GM19438 (cell line): ENCODE measurements at regions not wholly inside any gene's neighbourhood (a gene's known extent, or its start where the extent isn't known, plus 50 kb on each side); places are given as distances from the start of the nearest gene placed in this dataset.
A peak's percentile ranks its signal among the peaks of the same experiment; 100 is the strongest.

Experiments used
- ATAC-seq: cut with Tn5 transposase; IDR thresholded peaks from one replicate; pipeline ENCODE4 v1.9.1; 2021; ENCODE audit warnings: low read depth; ENCODE audit not compliant: unreplicated experiment

DNA sequence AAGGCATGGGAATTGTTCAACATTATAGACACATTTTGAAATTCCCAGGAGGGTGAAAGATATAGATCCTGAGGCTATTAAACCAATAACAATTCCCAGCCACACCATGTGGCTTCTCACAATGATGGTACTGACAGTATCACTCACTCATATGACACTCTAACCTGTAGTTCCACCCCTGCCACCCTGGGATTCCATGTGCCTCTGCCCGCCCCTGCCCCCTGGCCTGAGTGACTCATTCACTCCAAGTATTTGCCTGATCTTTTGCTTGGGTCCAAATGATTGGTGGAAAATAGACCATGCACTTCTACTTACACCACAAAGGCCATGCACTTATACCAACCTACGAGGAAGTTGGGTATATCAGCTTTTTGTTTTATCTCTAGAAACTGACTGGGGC, 305.2 kb upstream of the DAB2 start:
- ATAC-seq: no peak

DNA sequence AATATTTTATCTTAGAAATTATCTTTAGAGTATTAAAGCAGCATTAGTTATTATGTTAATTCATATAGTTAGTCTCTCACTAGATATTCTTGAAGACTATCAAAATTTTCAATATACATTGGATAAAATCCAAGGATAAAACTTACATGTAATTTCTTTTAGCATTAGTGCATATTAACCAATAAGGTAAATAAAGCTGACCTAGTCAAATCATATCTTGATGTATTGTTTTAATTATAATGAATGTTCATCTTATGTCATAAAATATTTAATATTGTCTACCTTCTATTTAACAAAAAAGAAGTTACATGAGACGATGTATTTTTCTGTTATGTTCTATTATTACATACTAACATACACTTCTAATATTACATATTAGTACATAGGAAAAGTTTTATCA, 301.7 kb upstream of the DAB2 start:
- ATAC-seq: no peak

DNA sequence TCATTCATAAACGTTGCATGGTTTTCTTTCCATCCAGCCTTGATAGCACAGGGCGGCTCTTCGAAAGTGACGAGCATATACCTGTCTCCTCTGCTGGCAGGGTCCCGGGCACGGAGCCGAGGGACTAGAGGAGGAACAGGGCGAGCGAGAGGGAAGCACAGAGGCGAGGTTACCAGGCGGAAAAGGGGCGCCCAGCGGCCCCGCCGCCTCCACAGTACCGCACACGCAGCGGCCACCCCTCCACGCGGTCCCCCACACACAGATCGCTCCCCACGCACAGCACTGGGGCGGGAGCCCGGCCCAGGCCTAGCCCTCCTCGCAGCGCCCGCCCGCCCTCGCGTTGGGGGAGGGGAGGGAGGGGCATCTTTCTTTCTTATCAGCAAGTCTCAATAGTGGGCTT, 296.6 kb upstream of the DAB2 start:
- no peak for ATAC-seq

DNA sequence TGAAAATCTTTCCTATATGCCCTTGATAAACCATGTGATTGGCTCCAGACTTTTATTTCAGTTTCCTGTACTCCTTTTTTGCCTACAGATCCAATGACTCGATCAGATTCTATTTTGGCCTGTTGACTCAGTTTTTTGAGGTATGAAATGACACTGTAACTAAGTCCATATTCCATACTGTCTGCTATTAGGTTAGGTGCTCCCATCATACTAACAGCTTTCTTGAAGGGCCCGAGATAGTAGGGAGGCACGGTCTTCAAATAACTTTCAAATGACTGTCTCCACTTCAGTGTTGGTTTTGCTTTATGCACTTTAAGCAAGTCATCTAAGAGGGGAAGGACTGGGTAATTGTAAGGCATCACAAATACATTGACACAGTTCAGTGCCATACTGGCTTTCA, 295.4 kb upstream of the DAB2 start:
- ATAC-seq: no peak

DNA sequence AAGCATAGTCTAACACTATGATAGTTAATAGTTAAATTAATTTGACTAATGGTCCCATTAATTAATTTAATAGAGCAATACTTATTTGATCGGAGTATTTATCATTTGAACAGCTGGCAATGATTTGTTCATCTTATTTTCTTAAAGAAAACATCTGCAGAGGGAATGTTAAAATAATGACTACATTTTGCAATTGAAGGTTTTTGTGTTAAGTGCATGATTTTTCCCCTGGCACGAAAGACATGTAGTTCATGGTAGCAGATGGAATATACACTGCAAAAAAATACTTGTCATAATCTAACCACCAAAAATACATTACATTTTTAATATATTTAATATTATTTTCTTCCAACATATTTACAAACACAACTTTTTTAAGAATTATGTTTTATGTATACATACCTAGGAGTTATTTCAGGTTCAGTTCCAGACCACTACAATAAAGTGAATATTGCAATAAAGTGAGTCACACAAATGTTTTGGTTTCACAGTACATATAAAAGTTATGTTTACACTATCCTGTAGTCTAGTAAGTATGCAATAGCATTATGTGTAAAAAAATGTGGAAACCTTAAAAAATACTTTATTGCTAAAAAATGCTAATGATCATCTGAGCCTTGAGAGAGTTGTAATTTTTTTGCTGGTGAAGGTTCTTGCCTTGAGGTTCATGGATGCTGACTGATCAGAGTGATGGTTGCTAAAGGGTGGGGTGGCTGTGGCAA, 292.6 kb upstream of the DAB2 start:
- ATAC-seq: no peak

DNA sequence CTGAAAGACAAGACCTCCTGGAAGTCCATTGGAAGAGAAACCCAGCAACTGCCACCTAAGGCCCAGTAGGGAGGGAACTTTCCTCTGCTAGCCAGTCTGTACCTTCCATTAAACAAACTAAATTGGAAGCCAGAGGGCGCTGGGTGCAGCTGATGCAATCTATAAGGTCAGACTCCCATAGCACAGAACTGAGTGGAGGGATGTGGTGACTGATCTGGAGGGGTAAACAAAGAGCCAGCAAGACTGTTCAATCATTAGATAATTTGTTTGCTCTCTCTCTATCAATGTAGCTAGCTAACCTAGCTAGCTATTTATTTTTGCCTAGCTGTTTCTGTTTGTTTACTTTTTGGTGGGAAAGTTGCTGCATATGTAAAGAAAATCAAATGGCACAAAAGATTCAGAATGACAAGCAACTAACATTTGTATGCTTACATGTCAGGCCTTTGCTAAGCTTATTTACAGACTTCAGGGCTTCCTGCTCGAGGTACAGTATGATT, 291.8 kb upstream of the DAB2 start:
- ATAC-seq: peak; percentile 70

DNA sequence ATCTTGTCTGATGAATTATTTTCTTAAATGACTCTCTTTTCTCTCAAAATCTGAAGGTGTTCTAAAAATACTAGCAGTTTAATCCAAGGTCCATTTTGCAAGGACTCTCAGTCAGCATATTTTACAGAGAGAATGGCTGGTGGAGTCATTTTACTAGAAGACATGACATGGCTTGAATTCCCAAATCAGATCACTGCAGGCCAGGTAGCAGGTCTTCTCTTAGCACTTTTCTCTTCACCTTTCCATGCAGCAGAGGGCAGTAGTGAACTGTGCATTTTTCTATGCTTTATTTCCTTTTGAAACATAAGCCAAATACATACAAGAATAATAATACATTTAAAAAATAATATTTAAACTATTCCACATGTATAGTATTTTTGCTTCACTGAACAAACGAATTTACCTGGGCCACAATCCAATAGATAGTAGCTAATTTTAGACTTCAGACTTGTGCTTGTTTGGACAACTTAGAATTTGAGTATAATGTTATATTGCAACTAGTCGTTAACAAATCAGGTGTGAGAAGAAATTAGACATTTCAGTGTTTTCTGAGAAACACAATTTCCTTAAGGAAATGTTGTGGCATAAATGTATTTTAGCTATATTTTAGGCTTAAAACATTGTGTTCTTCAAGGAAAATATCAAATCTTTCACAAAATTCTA, 289.4 kb upstream of the DAB2 start:
- ATAC-seq: no peak

DNA sequence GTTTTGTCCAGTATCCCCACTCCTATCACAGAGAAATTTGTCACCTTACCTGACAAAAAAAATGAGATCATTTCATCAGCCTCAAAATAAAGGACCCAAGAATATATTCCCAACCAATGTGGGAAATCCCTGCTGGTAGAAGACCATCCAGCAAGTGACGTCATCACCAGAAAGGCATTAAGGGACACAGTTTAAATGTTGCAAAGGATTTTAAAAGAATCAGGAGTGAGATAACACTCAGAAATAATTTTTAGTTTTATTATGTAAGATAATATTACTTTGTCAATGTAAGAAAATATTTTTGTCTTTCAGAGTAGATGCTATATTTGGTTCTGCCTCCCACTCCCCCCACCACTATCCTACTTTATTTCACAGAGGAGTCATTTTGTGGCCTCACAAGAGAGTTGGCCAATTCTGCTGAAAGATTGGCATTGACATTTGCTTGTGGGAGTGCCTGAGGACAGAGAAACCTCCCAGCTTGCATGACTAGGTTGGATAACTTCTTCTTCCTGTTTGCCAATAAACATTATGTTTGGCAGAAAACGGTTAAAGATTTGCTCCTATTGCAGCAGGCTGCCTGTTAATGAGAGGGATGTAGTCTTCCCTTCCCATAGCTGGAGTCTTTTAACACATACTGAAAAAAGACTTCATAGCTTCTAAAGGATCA, 288.6 kb upstream of the DAB2 start:
- ATAC-seq: no peak

DNA sequence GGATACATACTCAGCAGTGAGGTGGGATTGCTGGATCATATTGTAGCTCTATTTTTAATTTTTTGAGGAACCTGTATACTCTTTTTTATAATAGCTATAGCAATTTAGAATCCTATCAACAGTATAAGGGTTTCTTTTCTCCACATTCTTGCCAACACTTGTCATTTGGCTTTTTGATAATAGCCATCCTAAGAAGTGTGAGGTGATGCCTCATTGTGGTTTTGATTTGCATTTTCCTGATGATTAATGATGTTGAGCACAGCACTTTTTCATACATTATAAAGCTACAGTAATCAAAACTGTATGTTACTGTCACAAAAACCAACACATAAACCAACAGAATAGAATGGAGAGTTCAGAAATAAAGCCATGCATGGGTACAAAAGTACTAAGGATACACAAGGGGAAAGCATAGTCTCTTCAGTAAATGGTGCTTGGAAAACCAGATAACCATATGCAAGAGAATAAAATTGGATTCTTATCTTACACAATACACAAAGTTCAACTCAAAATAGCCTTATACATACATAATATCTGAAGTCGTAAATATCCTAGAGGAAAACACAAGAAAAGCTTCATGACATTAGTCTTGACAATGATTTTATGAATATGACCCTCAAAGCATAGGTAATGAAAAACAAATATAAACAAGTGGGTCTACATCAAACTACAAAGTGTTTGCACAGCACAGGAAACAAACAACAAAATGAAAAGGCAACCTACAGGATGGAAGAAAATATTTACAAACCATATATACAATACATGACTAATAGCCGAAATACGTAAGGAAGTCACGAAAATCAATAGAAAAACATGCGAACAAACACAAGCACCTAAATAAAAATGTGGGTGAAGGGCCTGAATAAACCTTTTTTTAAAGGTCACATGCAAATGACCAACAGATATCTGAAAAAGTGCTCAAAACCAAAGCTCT, 287.8 kb upstream of the DAB2 start:
- no peak for ATAC-seq

DNA sequence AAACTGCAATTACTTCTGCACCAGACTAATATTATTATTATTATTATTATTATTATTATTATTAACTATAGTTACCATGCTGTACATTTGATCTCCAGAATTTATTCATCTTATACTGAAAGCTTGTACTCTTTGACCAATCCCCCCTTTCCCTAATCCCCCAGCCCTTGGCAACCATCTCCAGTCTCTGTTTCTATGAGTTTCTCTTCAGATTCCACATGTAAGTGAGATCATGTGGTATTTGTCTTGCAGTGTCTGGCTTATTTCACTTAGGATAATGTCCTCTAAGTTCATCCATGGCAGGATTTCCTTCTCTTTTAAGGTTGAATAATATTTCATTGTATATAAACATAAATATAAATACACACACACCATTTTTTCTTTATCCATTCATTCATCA, 287.0 kb upstream of the DAB2 start:
- ATAC-seq: no peak

DNA sequence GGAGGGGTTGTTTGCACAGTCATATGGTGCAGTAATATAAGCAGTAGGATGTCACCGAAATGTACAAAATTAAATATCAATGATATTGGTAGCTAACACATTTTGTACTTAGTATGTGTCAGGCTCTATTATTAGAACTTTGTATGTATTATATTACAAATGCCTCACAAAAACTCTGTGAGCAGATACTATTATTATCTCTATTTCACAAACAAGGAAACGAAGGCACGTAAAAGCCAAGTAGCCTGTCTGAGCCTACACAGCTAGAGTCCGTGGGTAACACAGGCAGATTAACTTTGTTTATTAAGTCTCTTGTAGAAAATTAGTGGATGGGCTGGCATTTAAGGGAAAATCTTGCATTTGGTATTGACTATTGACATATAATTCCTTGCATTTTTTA, 284.3 kb upstream of the DAB2 start:
- ATAC-seq: no peak

DNA sequence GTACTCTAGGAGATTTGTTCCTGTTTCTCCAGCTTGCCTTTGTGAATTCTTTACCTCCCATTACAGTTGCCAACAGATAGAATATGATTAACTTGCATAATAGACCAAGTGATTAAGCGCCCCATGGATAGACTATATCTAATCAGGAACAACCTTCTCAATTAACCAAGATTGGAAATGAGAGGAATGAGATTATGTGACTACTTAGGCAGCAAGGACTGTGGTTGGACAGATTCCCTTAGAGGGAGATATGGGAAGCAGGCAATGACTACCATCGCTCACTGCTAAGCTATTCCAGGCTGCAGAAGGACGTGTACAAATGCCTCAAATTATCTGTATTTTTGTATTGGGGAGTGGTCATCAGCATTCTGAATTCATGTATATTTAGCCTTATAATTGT, 278.1 kb upstream of the DAB2 start:
- no peak for ATAC-seq

DNA sequence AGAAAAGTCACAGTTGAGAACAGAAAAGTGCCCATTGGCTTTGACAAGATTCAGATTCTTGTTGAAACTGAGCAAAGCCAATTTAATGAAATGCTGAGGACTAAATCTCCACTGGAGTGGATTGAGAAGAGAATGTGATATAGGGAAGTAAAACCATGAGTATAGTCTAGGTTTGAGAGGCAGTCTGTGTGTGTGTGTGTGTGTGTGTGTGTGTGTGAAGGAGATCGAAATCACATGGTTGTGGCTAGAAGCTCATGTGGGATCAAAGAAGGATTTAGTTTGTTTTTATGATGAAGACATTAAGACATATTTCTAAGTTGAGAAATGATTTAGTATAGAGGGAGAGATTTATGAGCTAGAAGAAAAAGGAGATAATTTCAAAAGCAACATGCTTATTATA, 275.7 kb upstream of the DAB2 start:
- ATAC-seq: no peak

DNA sequence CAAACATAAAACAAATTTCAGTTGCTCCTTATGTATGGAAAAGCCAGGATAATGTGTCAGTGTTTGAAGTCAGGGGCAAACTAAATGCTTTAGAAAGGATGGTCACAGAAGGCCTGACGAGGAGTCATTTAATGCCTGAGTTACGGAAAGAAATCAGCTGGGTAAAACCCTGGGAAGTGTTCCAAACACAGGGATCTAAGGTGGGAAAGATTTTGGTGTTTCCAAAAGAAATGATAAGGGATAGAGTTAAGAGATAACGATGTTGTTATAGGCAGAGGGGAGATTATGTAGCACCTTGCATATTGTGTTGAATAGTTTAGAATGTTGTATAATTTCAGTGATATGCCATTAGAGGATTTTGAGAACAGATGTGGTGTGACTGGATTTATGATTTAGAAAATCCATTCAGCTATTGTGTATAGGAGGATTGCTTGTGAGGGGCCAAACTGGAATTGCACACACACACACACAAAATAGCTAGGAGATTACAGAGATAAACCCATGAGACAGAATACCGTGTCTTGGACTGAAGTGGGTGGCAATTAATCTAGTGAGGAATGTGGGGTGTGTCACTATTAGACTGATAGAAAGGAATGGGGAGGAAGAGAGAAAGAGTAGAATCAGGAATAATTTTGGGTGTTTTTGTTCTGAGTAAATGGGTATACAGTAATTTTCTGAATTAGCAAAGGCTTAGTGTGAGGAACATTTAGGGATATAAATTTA, 274.2 kb upstream of the DAB2 start:
- ATAC-seq: no peak

DNA sequence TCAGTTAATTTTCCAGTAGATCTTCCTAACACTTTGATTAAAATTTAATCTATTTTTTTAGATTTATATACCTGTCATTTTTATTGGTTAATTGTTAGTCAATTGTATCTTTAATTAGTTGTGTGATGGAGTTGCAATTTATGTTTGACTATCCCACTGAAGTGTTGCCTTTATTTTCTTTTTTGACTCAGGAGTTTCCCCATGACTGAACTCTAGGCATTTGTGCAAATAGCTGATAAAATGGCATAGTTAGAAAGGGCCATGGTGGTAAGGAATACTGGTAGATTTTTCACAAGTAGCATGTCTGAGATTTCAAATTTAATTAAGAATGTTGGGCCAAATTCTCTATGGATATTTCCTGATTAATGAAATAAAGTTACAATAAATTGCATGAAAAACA, 273.1 kb upstream of the DAB2 start:
- ATAC-seq: no peak

DNA sequence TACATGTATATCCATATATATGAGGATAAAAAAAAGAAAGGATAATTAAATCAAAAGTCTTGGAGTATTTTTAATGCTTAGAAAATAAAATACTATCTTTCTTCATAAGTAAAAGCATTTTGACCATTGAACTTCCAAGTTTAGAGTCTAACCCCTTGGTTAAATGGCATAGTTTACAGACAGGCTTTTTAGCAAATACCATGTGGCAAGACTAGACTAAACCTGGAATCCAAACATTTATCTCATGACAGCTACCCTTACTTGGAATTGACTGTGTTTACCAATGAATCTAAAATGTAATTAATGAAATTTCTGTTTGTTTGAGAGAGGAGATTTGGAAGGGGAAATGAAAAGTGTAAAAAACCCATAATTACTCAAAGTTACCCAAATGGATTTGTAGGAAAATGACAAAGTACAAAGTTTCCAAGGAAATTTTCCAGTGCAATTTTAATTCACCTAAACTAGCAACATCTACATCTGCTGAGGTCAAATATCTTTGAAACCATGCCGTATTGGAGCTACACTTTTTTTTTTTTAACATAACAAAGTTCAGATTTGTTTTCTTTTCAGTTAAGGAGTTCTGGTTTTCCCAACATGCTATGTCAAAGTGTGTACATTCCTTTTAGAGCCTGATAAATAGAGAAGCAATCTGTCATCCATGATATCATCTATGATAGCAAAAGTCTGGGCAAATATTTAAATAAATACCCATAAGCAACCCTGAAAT, 272.1 kb upstream of the DAB2 start:
- no peak for ATAC-seq

DNA sequence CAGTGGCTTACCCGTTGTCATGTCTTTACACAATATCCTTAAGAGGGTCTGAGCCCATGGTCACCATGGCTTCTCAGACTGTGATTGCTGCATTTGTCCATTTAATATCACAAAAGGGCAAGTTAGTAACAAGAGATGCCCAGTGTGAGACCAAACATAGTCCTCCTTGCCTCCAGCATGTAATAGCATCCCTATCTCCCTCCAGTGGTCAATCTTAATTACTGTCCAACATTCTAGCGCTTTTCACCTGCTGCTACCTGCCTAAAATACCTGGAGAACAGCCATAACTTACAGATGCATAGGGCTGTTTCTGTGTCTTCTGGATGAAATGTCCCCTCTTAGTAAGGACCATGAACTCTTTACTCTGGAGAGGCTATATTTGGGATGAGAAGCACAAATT, 267.2 kb upstream of the DAB2 start:
- ATAC-seq: no peak

DNA sequence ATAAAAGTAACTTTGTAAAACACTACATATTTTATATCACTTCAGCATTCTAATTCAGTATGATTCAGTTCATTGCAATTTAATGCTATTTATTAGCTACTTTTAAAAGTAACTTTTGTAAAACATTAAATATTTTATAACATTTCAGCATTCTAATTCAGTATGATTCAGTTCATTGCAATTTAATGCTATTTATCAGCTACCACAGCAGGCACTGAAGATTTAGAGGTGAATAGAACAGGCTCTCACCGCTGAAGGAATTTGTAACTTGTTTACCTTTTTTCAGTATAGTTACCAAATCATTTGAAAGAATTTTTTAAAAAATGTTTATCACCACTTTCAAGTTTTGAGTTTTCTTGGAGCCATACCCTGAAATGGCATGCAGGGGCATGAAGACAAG, 266.4 kb upstream of the DAB2 start:
- no peak for ATAC-seq

DNA sequence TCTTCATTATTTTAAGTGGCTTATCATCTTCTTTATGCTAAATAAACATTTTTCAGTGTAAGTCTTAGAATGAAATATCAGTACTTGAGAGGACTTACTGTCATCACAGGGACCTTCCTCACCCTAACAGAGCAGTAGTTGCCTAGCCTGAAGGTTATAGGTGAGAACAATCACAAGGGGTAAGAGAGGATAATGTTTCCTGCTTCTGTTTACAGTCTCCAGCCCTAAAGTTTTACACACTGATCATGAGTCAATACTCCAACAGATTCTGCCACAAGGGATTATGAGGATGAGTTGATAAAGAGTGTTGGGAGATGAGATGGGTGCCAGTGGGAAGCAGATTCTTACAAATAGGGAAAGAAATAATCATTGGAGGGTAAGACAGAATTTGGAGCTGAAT, 265.1 kb upstream of the DAB2 start:
- no peak for ATAC-seq
